ENCODE measurements at regions not wholly inside any gene's neighbourhood (a gene's known extent, or its start where the extent isn't known, plus 50 kb on each side); places are given as distances from the start of the nearest gene placed in this dataset.

- TF ChIP-seq POLR2AphosphoS5 (IDR thresholded peaks at IDR 0.05; ENCODE audit: low read depth, low read length) (no peak), MAX (IDR thresholded peaks at IDR 0.05; ENCODE audit: low read depth) (no peak), CTCF (IDR thresholded peaks at IDR 0.05) (no peak), SIN3A (IDR thresholded peaks at IDR 0.05; ENCODE audit: borderline replicate concordance, low read depth, low read length) (no peak), GABPA (IDR thresholded peaks at IDR 0.05; ENCODE audit: low read depth) (no peak), PBX3 (IDR thresholded peaks at IDR 0.05) (no peak), MEF2A (IDR thresholded peaks at IDR 0.05; ENCODE audit: borderline replicate concordance, low read depth) (no peak), YY1 (IDR thresholded peaks at IDR 0.05; ENCODE audit: low read depth) (no peak), TCF12 (IDR thresholded peaks at IDR 0.05) (no peak), SMC3 (IDR thresholded peaks at IDR 0.05; ENCODE audit: low read depth, low read length) (no peak), ZBTB33 (IDR thresholded peaks at IDR 0.05; ENCODE audit: borderline replicate concordance, low read depth) (no peak), EZH2phosphoT487 (IDR thresholded peaks at IDR 0.05; ENCODE audit: borderline replicate concordance, low read depth) (no peak)
- TF ChIP-seq, protein P1, sequence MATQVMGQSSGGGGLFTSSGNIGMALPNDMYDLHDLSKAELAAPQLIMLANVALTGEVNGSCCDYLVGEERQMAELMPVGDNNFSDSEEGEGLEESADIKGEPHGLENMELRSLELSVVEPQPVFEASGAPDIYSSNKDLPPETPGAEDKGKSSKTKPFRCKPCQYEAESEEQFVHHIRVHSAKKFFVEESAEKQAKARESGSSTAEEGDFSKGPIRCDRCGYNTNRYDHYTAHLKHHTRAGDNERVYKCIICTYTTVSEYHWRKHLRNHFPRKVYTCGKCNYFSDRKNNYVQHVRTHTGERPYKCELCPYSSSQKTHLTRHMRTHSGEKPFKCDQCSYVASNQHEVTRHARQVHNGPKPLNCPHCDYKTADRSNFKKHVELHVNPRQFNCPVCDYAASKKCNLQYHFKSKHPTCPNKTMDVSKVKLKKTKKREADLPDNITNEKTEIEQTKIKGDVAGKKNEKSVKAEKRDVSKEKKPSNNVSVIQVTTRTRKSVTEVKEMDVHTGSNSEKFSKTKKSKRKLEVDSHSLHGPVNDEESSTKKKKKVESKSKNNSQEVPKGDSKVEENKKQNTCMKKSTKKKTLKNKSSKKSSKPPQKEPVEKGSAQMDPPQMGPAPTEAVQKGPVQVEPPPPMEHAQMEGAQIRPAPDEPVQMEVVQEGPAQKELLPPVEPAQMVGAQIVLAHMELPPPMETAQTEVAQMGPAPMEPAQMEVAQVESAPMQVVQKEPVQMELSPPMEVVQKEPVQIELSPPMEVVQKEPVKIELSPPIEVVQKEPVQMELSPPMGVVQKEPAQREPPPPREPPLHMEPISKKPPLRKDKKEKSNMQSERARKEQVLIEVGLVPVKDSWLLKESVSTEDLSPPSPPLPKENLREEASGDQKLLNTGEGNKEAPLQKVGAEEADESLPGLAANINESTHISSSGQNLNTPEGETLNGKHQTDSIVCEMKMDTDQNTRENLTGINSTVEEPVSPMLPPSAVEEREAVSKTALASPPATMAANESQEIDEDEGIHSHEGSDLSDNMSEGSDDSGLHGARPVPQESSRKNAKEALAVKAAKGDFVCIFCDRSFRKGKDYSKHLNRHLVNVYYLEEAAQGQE (IDR thresholded peaks at IDR 0.05; ENCODE audit: low read depth, low read length), result no peak
These were observed 146.5 kb upstream of the MGAT5 start for GRCh38 chr2:134107402-134107801.
